Activated CD8-positive, alpha-beta T cell treated with anti-CD3 and anti-CD28 coated beads for 36 hours (primary cell): ENCODE measurements at regions not wholly inside any gene's neighbourhood (a gene's known extent, or its start where the extent isn't known, plus 50 kb on each side); places are given as distances from the start of the nearest gene placed in this dataset.

ENCODE experiments used
- ATAC-seq: fragments of 200-7000 bp; cut with Tn5 transposase; one replicate; pipeline ENCODE4 v1.10.0; 2021; ENCODE audit warnings: mild to moderate bottlenecking, moderate library complexity
- CTCF ChIA-PET: fragments of 350-600 bp; sonication (Branson Sonifier 250); formaldehyde crosslinking; loops from one replicate; lab custom pipeline; 2021; ENCODE audit warnings: antibody characterized with exemption; lab: Charles Lee
- POLR2A ChIA-PET: fragments of 350-600 bp; sonication (Branson Sonifier 250); formaldehyde crosslinking; loops from one replicate; lab custom pipeline; 2021; ENCODE audit warnings: antibody characterized with exemption; lab: Charles Lee
- DNase-seq: peaks from one replicate; pipeline ENCODE4 v3.0.0-alpha.2; 2020
- H3K27ac Mint-ChIP-seq: one replicate; pipeline ENCODE4 v1.8.0; 2021; ENCODE audit warnings: mild to moderate bottlenecking, mixed read lengths
- H3K27me3 Mint-ChIP-seq: one replicate; pipeline ENCODE4 v1.8.0; 2021; ENCODE audit warnings: mixed read lengths
- H3K36me3 Mint-ChIP-seq: one replicate; pipeline ENCODE4 v1.8.0; 2021; ENCODE audit warnings: low read depth, mixed read lengths
- H3K4me1 Mint-ChIP-seq: one replicate; pipeline ENCODE4 v1.8.0; 2021; ENCODE audit warnings: low read depth, mixed read lengths
- H3K4me3 Mint-ChIP-seq: one replicate; pipeline ENCODE4 v1.8.0; 2021; ENCODE audit warnings: mild to moderate bottlenecking, moderate library complexity, mixed read lengths
- H3K9me3 Mint-ChIP-seq: one replicate; pipeline ENCODE4 v1.8.0; 2021; ENCODE audit warnings: mixed read lengths
- intact Hi-C: fragments of 100-400 bp; cut with micrococcal nuclease; formaldehyde crosslinking; loops from one replicate; pipeline ENCODE4 v1.10.0; 2022
- TF ChIP-seq, protein P1 (sequence below): fragments of 200-600 bp; IDR thresholded peaks from one replicate; pipeline ENCODE4 v1.8.0; 2022; ENCODE audit warnings: antibody characterized with exemption, mild to moderate bottlenecking

GRCh38 chr2:193810533-193810932 lies 1615.8 kb upstream of the TMEFF2 start:
- Mint-ChIP-seq H3K4me1 (no peaks in the 10 kb centered on the region), H3K4me3 (no peak overlapping the region), H3K9me3 (no peaks in the 10 kb centered on the region), H3K27ac (no peak overlapping the region), H3K36me3 (no peaks in the 10 kb centered on the region), H3K27me3 (no peaks in the 10 kb centered on the region)
- ATAC-seq (no peak), DNase-seq (no peak)
- intact Hi-C loops = no loop called here
- CTCF ChIA-PET = no interaction called here
- TF ChIP-seq, protein P1, sequence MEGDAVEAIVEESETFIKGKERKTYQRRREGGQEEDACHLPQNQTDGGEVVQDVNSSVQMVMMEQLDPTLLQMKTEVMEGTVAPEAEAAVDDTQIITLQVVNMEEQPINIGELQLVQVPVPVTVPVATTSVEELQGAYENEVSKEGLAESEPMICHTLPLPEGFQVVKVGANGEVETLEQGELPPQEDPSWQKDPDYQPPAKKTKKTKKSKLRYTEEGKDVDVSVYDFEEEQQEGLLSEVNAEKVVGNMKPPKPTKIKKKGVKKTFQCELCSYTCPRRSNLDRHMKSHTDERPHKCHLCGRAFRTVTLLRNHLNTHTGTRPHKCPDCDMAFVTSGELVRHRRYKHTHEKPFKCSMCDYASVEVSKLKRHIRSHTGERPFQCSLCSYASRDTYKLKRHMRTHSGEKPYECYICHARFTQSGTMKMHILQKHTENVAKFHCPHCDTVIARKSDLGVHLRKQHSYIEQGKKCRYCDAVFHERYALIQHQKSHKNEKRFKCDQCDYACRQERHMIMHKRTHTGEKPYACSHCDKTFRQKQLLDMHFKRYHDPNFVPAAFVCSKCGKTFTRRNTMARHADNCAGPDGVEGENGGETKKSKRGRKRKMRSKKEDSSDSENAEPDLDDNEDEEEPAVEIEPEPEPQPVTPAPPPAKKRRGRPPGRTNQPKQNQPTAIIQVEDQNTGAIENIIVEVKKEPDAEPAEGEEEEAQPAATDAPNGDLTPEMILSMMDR = no peak
- POLR2A ChIA-PET = no interaction called here

GRCh38 chr2:193808877-193809276 lies 1614.1 kb upstream of the TMEFF2 start:
- POLR2A ChIA-PET = no interaction called here
- no peak overlapping the region for H3K4me3 Mint-ChIP-seq
- H3K36me3 Mint-ChIP-seq = no peaks in the 10 kb centered on the region
- no peaks in the 10 kb centered on the region for H3K27me3 Mint-ChIP-seq
- CTCF ChIA-PET = no interaction called here
- TF ChIP-seq, protein P1 = no peak
- no peak overlapping the region for H3K27ac Mint-ChIP-seq
- no peaks in the 10 kb centered on the region for H3K4me1 Mint-ChIP-seq
- ATAC-seq (no peak), DNase-seq (no peak)
- H3K9me3 Mint-ChIP-seq = no peaks in the 10 kb centered on the region
- intact Hi-C loops = no loop called here

DNA sequence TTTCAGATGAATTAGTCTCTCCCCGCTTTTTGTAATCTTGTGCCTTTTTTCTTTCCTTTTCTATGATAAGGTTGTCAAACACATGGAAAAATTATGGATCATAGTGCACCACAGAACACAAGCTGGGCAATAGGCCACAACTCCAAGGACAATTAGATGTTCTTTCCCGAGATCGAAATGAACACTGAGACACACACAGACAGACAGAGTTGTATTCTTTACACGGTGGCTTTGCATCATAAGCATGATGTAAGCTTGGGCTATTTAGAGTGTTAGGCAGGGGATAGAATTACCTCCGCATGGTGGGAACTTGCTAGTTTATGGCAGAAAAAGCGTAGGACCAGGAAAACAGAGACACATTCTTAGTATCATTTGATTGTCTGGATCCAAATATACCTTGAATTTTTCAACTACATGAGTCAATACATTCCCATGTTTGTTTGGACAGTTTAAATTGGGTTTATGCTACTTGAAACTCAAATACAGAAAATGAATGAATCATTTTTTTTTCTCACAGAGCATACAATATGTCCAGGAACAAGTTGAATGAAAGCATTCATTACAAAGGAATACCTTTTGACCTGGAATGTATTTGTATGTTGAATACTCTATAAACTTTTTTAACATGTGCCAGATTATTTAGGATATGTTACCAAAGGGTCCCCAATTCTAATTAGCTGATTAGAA lies 1611.5 kb upstream of the TMEFF2 start:
- TF ChIP-seq, protein P1 = no peak
- intact Hi-C loops = no loop called here
- Mint-ChIP-seq H3K36me3 (no peaks in the 10 kb centered on the region), H3K4me3 (no peak overlapping the region), H3K27me3 (no peaks in the 10 kb centered on the region), H3K4me1 (no peaks in the 10 kb centered on the region), H3K9me3 (no peaks in the 10 kb centered on the region), H3K27ac (no peak overlapping the region)
- ATAC-seq (no peak), DNase-seq (no peak)
- POLR2A ChIA-PET = no interaction called here
- CTCF ChIA-PET = no interaction called here

GRCh38 chr2:193796847-193797246 lies 1602.1 kb upstream of the TMEFF2 start:
- TF ChIP-seq, protein P1 = no peak
- H3K4me1 Mint-ChIP-seq = no peaks in the 10 kb centered on the region
- no peaks in the 10 kb centered on the region for H3K9me3 Mint-ChIP-seq
- CTCF ChIA-PET = no interaction called here
- ATAC-seq = no peak
- DNase-seq = no peak
- no peak overlapping the region for H3K4me3 Mint-ChIP-seq
- intact Hi-C loops = no loop called here
- no peaks in the 10 kb centered on the region for H3K36me3 Mint-ChIP-seq
- no peak overlapping the region for H3K27ac Mint-ChIP-seq
- no peaks in the 10 kb centered on the region for H3K27me3 Mint-ChIP-seq
- POLR2A ChIA-PET = no interaction called here

DNA sequence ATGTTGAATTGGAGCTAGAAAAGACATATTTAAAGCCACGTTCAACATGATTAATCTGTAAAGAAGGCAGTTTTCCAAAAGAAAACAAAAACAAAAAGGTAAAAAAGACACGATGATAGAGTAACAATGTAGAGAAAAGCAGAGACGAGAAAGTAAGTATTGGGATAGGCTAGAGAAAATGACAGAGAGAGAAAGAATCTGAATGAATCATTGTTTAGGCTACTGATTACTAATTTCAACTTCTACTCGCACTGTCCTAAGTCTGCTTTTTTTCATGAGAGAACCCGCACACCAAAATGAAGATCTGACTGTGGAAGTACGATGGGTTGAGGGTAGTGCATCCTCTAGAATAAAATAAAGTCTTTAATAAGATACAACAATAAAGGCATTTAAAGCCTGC lies 1599.2 kb upstream of the TMEFF2 start:
- no peak overlapping the region for H3K4me3 Mint-ChIP-seq
- H3K9me3 Mint-ChIP-seq = no peaks in the 10 kb centered on the region
- no peak for ATAC-seq

More for the DNA sequence above, 1599.2 kb upstream of the TMEFF2 start:
- CTCF ChIA-PET = no interaction called here
- DNase-seq = no peak
- intact Hi-C loops = no loop called here
- Mint-ChIP-seq H3K27ac (no peak overlapping the region), H3K36me3 (no peaks in the 10 kb centered on the region), H3K27me3 (no peaks in the 10 kb centered on the region), H3K4me1 (no peaks in the 10 kb centered on the region)
- TF ChIP-seq, protein P1 = no peak
- POLR2A ChIA-PET = no interaction called here
